ENCODE measurements at regions not wholly inside any gene's neighbourhood (a gene's known extent, or its start where the extent isn't known, plus 50 kb on each side); places are given as distances from the start of the nearest gene placed in this dataset.

DNA sequence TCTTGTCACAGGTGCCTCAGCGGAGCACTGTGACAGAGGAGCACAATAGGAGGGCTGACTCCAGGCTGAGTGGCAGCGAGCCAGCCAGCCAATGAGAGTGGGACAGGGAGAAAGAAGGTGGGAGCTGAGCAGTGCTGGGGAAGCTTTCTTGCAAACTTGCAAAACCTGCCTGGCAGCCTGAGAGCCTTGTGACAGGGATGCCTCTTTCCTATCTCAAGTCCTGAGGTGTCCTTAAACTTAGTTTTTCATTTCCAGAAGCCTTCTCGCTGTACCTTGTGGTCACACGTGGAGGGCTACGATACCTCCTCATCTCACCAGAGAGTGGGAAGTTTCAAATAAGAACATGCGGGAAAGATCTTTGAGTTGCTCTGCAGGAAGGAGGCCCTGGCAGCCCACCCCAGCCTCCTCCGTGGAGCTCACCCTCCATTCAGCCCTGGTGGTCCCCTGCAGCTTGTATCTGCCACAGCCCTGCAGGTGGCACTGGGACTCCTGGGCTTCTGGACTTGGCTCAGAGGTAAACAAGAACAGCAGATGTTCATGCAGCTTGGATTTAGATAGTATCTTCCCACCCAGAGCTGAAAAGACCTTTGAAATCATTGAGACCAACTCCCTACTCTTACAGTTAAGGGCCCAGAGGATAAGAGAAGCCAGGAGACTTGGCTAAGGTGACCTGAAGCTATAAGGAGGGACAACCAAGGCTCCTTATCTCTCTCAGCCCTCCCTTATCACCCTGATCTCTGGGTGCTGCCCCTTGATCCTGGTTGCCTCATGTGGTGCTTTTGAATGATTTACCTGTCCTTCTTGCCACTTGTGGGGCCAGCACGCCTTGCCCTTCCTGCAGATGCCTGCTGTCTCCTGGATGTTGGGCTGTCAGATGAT, 153.5 kb upstream of the MAX start:
- intact Hi-C loops (cut with DNase I) = no loop called here
- Histone ChIP-seq H3K4me1 (no peaks in the 10 kb centered on the region), H3K36me3 (ENCODE audit: insufficient read depth in 1 of 2, low read depth in 1 of 2) (no peaks in the 10 kb centered on the region), H3K9me3 (no peaks in the 10 kb centered on the region), H3K4me3 (no peak overlapping the region), H3K27me3 (ENCODE audit: insufficient read depth in 3 of 3, low read length in 2 of 3) (no peaks in the 10 kb centered on the region), H3K27ac (no peak overlapping the region)
- 45 to 52% (median 52%) methylated on average over 8 of the region's 8 CpGs for WGBS, 3 donors
- TF ChIP-seq, protein P1, sequence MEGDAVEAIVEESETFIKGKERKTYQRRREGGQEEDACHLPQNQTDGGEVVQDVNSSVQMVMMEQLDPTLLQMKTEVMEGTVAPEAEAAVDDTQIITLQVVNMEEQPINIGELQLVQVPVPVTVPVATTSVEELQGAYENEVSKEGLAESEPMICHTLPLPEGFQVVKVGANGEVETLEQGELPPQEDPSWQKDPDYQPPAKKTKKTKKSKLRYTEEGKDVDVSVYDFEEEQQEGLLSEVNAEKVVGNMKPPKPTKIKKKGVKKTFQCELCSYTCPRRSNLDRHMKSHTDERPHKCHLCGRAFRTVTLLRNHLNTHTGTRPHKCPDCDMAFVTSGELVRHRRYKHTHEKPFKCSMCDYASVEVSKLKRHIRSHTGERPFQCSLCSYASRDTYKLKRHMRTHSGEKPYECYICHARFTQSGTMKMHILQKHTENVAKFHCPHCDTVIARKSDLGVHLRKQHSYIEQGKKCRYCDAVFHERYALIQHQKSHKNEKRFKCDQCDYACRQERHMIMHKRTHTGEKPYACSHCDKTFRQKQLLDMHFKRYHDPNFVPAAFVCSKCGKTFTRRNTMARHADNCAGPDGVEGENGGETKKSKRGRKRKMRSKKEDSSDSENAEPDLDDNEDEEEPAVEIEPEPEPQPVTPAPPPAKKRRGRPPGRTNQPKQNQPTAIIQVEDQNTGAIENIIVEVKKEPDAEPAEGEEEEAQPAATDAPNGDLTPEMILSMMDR (IDR thresholded peaks at IDR 0.05) = no peak
- DNase-seq (no peak), ATAC-seq (no peak)

DNA sequence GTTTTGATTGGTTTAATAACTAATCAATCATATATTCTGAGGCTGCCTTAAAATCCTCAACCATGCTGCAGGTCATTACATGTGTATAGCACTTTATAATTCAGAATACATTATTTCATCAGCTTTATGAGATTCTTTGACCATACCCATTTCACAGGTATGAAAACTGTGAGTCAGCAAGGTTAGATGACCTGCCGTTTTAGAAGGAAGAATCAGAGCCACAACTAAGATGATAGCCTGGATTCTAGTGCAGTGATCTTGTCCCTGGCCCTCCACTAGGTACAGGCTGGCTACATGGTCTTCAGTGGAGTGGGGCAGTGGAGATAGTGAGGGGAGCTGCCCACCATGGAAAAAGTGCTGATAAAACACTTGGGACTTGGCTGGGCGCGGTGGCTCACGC, 154.4 kb upstream of the MAX start:
- 91 to 94% (median 92%) methylated on average over 4 of the region's 4 CpGs for WGBS, 3 donors
- Histone ChIP-seq H3K27me3 (ENCODE audit: insufficient read depth in 3 of 3, low read length in 2 of 3) (no peaks in the 10 kb centered on the region), H3K9me3 (no peaks in the 10 kb centered on the region), H3K27ac (no peak overlapping the region), H3K36me3 (ENCODE audit: insufficient read depth in 1 of 2, low read depth in 1 of 2) (no peaks in the 10 kb centered on the region), H3K4me1 (no peaks in the 10 kb centered on the region), H3K4me3 (no peak overlapping the region)
- DNase-seq (no peak), ATAC-seq (no peak)
- intact Hi-C loops (cut with DNase I) = no loop called here
- TF ChIP-seq, protein P1 (IDR thresholded peaks at IDR 0.05) = no peak

DNA sequence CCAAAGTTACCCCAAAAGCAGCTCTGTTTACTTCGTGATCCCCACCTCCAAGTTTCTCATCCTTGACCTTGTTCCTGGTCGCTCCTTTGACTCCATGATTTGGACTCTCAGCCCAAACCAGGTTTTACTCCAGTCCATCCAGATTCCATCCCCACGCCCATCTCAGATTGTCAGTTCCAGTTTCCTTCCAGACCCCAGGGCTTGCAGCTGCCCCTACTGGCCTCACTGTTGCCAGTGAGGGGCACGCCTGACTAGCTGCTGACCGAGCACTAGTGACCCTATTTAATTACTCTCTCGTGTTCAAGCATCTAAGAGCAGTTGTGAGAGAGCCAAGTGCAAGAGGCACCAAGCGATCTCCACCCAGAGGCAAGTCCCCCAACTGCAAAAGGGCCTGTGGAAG, 155.1 kb upstream of the FUT8 start:
- DNase-seq (no peak), ATAC-seq (no peak)
- TF ChIP-seq, protein P1 (IDR thresholded peaks at IDR 0.05) = no peak
- H3K36me3 ChIP-seq (ENCODE audit: insufficient read depth in 1 of 2, low read depth in 1 of 2) = no peaks in the 10 kb centered on the region
- no peak overlapping the region for H3K27ac ChIP-seq
- intact Hi-C loops (cut with DNase I) = no loop called here
- no peaks in the 10 kb centered on the region for H3K27me3 ChIP-seq (ENCODE audit: insufficient read depth in 3 of 3, low read length in 2 of 3)
- H3K4me3 ChIP-seq = no peak overlapping the region
- no peaks in the 10 kb centered on the region for H3K4me1 ChIP-seq
- WGBS, 3 donors = 58 to 65% (median 65%) methylated on average over 7 of the region's 7 CpGs
- no peaks in the 10 kb centered on the region for H3K9me3 ChIP-seq

DNA sequence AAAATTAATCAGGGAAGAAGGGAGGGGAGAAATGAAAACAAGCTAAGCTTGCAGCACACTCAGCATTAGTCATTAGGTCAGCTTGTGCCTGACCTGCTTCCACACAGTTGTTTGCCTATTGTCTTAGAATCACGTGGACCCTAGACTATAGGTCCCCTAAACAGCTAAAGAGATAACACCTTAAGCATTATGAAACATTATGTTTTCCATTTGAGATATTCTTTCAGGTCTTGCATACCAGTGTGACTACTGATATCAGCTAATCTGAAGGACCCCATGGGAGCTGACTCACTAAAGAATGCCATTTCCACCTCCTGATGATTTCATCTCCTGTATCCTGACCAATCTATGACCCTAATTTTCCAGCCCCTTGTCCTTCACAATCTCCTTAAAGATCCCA, 154.1 kb upstream of the FUT8 start:
- no peak for ATAC-seq
- no peak for DNase-seq
- intact Hi-C loops (cut with DNase I) = no loop called here
- H3K27me3 ChIP-seq (ENCODE audit: insufficient read depth in 3 of 3, low read length in 2 of 3) = no peaks in the 10 kb centered on the region
- TF ChIP-seq, protein P1 (IDR thresholded peaks at IDR 0.05) = no peak
- no peaks in the 10 kb centered on the region for H3K4me1 ChIP-seq
- H3K27ac ChIP-seq = no peak overlapping the region
- 52 to 65% (median 58%) methylated on average over 1 of the region's 1 CpG for WGBS, 3 donors
- no peak overlapping the region for H3K4me3 ChIP-seq
- no peaks in the 10 kb centered on the region for H3K36me3 ChIP-seq (ENCODE audit: insufficient read depth in 1 of 2, low read depth in 1 of 2)
- H3K9me3 ChIP-seq = no peaks in the 10 kb centered on the region

DNA sequence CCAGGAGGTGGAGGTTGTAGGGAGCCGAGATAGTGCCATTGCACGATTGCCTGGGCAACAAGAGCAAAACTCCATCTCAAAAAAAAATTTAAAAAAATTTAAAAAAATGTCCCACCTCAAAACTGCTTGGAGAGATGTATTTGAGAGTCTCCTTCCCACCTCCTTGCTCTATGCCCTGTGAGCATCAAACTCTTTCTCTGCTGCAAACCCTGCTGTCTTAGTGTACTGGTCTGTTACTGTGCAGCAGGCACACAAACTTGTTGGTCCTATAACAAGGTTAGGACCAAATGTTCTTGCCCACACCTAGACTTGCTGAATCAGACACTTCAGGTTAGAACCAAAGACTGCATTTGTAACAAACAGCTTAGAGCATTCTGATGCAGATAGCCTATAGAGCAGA, 153.5 kb upstream of the FUT8 start:
- Histone ChIP-seq H3K4me1 (no peaks in the 10 kb centered on the region), H3K36me3 (ENCODE audit: insufficient read depth in 1 of 2, low read depth in 1 of 2) (no peaks in the 10 kb centered on the region), H3K9me3 (no peaks in the 10 kb centered on the region), H3K27me3 (ENCODE audit: insufficient read depth in 3 of 3, low read length in 2 of 3) (no peaks in the 10 kb centered on the region), H3K27ac (no peak overlapping the region), H3K4me3 (no peak overlapping the region)
- TF ChIP-seq, protein P1 (IDR thresholded peaks at IDR 0.05) = no peak
- DNase-seq (no peak), ATAC-seq (no peak)
- intact Hi-C loops (cut with DNase I) = no loop called here
- 86 to 94% (median 88%) methylated on average over 2 of the region's 2 CpGs for WGBS, 3 donors

Measured in psoas muscle (tissue), 7 donors.